ENCODE measurements at regions not wholly inside any gene's neighbourhood (a gene's known extent, or its start where the extent isn't known, plus 50 kb on each side); places are given as distances from the start of the nearest gene placed in this dataset.
"Not testable (repeated sequence)": the region's sequence is repeated elsewhere in the genome, so short reads cannot be mapped to it uniquely, and the experiment has no call there.

DNA sequence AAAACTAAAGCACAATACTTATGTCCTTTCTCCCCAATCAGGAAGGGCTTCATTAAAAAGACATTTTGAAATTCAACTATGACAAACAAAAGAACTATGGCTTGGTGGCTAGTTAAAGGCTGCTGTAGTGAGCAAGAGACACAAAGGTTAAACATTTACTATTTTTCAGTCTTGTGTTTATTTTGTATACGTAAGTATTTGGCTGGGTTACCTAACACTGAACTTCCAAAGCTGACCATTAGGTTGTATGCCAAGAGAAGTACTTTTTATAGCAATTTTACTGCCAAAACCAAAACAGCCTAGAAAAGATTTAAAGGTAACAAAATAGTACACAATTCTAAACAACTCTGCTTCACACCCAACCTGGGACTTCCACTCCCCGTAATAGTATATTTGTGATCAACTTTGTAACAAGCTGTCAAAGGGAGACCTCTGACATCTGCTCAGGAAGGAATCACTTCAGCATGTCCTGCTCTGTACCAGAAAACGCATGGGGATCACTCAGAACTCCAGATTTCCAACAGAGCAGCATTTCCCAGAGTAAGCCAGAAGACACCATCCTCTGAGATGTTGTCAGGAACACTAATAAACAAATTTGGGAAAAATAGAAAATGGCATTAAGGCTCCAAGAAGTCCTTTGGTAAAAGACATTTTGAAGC is 69.0 kb upstream of the ZSCAN2 start:
- DNase-seq; in situ Hi-C loops (cut with MboI; ENCODE audit: low pct_unique_long_range_greater_than_20kb, low sequenced_read_pairs): not testable (repeated sequence)

DNA sequence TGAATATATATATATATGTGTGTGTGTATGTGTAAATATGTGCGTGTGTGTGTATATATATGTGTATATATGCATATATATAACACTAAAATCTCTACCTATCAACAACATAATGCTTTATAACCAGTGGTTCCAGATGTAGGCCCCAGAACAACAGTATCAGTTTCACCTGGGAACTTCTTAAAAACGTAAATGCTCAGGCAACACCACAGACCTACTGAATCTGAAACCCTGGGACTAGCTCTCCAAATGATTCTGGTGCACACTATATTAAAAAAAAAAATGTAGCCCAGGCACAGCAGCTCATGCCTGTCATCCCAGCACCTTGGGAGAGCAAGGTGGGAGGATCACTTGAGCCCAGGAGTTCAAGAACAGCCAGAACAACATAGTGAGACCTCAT is 67.1 kb upstream of the ZSCAN2 start:
- not testable (repeated sequence) for DNase-seq

DNA sequence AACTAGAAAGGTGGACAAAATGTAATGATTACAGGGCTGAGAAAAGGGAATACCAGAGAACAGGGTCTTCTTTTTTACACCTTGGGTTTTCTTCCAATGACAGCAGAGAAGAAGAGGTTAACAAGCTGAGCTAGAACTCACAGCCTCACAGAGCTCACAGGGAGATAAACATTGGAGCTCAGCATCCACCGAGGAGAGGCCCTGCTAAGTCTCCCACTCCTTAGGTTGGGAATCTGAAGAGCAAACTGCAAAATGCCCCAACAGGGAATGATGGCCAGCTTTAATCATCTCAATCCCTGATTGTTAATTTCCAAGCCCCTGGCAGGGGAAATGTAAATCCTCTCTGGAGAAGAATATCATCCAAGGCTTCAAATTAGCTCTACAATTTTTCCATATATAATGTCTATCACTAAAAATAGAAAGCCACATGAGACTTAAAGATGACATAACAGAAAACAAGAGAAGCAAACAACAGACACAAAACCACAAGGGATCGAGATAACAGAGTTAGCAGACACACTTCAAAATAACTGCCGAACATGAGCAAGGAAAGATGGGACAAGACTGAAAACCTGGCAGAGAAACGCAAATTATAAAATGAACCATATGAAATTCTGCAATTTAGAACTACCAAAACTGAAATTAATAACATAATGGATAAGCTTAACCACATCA is 66.1 kb upstream of the ZSCAN2 start:
- DNase-seq; in situ Hi-C loops (cut with MboI; ENCODE audit: low pct_unique_long_range_greater_than_20kb, low sequenced_read_pairs): not testable (repeated sequence)

More for the DNA sequence above, 67.1 kb upstream of the ZSCAN2 start:
- in situ Hi-C loops (cut with MboI; ENCODE audit: low pct_unique_long_range_greater_than_20kb, low sequenced_read_pairs): not testable (repeated sequence)

DNA sequence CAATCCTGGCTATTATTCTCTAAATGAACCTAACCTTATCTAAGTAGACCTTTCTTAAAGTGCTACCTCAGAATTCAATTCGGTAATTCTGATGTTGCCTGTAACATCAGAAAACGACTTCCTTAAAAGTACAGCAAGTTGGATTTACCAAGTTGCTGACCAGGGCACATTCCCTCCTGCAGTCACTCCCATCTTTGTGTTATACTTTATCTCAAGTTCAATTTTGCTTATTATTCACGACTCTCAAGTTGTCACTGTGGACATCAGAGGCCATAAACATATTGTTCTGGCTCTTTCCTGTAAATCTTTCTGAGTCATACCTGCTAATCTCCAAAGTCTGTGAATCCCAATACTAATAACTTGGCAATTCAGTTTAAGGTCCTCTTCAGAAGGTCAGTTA is 64.6 kb upstream of the ZSCAN2 start:
- DNase-seq; in situ Hi-C loops (cut with MboI; ENCODE audit: low pct_unique_long_range_greater_than_20kb, low sequenced_read_pairs): not testable (repeated sequence)

DNA sequence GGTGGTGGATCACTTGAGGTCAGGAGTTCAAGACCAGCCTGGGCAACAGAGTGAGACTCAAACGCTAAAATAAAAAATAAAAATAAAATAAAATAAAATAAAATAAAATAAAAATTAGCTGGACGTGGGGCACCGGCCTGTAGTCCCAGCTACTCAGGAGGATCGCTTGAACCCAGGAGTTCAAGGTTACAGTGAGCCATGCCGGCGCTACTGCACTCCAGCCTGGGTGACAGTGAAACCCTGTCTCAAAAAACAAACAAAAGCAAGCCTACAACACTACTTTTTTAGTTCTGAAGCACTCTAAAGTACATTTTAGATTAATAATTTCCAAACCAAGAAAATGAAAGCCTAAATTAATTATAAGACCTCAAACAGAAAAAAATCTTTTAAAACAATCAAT is 56.2 kb upstream of the ZSCAN2 start:
- DNase-seq; in situ Hi-C loops (cut with MboI; ENCODE audit: low pct_unique_long_range_greater_than_20kb, low sequenced_read_pairs): not testable (repeated sequence)

DNA sequence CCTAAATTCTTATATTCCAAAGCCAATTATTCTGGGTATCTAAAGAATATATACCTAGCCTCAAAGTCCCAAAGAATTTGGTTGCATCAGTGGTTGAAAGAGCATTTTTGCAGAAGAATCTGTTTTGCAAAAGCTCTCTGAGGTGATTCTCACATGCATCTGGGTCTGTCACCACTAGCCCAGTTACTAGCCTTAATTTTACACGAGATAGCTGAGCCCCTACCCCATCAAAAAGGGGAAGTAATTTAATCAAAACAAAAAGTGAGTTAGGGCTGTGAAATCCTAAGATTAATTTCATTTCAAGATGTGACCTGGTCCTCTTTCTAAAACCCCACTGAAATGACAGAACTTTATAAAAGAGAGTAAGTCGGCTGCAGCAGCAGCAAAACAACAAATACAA is 53.7 kb upstream of the ZSCAN2 start:
- DNase-seq: peak; percentile 51
- in situ Hi-C loops (cut with MboI; ENCODE audit: low pct_unique_long_range_greater_than_20kb, low sequenced_read_pairs): not testable (repeated sequence)

DNA sequence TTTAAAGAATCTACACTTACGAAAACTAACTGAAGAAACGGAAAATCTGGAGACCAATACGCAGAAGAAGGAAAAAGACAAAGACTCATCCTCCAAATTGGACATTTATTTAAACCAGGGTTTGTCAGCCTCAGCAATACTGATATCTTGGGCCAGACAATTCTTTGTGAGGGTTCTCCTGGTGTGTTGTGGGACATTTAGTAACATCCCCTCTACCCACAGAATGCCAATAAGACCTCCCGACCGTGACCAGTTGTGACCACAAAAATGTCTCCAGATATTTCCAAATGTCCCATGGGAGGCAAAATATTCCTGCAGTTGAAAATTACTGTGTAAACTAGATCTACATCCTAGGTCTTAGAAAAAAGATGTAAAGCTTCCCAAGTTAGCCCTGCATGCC is 50.3 kb upstream of the ZSCAN2 start:
- DNase-seq; in situ Hi-C loops (cut with MboI; ENCODE audit: low pct_unique_long_range_greater_than_20kb, low sequenced_read_pairs): not testable (repeated sequence)

All from KBM-7 (cell line).